ENCODE measurements at regions not wholly inside any gene's neighbourhood (a gene's known extent, or its start where the extent isn't known, plus 50 kb on each side); places are given as distances from the start of the nearest gene placed in this dataset.

DNA sequence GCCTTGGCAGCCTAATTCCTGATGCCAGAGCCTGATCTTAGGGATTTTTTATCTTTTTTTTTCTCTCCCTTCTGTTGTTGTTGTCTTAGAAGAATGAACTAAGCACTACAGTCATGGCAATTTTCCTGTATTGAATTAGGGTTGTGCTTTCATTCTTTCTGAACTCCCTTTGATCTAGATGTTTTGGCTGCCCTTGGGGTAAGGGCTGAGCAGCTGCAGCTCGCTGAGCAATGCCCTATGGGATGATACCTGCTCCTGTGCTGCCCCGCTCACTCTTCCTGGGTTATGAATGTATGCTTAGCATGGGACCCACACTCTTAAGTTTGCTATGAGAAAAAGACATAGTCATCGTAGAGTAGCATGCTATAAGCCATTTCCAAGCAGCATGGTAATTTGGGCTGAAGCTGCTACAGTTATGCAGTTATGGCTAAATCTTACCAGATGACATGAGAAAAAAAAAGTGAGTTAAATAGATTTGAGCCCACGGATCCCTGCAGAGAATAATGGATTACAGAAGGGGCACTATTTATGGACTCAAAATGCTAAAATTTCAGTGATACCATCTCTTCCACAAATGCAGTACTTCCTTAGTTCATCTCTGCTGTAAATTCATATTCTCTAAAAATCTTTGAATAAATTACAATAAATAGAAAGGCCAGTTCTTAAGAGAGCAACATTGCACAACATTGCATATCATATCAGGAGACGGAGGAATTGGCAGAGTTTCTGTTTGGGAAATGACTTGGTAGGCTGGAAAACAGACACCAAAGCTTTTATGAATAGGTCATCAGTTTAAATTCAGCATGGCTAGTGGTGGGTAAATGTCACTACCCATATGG lies 79.2 kb upstream of the PTHLH start:
- TF ChIP-seq, protein P1, sequence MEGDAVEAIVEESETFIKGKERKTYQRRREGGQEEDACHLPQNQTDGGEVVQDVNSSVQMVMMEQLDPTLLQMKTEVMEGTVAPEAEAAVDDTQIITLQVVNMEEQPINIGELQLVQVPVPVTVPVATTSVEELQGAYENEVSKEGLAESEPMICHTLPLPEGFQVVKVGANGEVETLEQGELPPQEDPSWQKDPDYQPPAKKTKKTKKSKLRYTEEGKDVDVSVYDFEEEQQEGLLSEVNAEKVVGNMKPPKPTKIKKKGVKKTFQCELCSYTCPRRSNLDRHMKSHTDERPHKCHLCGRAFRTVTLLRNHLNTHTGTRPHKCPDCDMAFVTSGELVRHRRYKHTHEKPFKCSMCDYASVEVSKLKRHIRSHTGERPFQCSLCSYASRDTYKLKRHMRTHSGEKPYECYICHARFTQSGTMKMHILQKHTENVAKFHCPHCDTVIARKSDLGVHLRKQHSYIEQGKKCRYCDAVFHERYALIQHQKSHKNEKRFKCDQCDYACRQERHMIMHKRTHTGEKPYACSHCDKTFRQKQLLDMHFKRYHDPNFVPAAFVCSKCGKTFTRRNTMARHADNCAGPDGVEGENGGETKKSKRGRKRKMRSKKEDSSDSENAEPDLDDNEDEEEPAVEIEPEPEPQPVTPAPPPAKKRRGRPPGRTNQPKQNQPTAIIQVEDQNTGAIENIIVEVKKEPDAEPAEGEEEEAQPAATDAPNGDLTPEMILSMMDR (IDR thresholded peaks at IDR 0.05; ENCODE audit: poor library complexity, severe bottlenecking) = no peak
- TF ChIP-seq, protein P2, sequence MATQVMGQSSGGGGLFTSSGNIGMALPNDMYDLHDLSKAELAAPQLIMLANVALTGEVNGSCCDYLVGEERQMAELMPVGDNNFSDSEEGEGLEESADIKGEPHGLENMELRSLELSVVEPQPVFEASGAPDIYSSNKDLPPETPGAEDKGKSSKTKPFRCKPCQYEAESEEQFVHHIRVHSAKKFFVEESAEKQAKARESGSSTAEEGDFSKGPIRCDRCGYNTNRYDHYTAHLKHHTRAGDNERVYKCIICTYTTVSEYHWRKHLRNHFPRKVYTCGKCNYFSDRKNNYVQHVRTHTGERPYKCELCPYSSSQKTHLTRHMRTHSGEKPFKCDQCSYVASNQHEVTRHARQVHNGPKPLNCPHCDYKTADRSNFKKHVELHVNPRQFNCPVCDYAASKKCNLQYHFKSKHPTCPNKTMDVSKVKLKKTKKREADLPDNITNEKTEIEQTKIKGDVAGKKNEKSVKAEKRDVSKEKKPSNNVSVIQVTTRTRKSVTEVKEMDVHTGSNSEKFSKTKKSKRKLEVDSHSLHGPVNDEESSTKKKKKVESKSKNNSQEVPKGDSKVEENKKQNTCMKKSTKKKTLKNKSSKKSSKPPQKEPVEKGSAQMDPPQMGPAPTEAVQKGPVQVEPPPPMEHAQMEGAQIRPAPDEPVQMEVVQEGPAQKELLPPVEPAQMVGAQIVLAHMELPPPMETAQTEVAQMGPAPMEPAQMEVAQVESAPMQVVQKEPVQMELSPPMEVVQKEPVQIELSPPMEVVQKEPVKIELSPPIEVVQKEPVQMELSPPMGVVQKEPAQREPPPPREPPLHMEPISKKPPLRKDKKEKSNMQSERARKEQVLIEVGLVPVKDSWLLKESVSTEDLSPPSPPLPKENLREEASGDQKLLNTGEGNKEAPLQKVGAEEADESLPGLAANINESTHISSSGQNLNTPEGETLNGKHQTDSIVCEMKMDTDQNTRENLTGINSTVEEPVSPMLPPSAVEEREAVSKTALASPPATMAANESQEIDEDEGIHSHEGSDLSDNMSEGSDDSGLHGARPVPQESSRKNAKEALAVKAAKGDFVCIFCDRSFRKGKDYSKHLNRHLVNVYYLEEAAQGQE (IDR thresholded peaks at IDR 0.05; ENCODE audit: borderline replicate concordance) = no peak
- no peak for TF ChIP-seq RAD21 (conservative IDR thresholded peaks at IDR 0.05)
- TF ChIP-seq TAF1 (IDR thresholded peaks at IDR 0.05; ENCODE audit: low read depth) = no peak
- no peak for TF ChIP-seq POLR2AphosphoS5 (IDR thresholded peaks at IDR 0.05)
- TF ChIP-seq EZH2 (IDR thresholded peaks at IDR 0.05; ENCODE audit: borderline replicate concordance, insufficient read depth, low read length, poor library complexity, severe bottlenecking) = no peak
- TF ChIP-seq SMC3 (conservative IDR thresholded peaks at IDR 0.05; ENCODE audit: poor library complexity) = no peak
- no peak for TF ChIP-seq EP300 (conservative IDR thresholded peaks at IDR 0.05; ENCODE audit: poor library complexity, severe bottlenecking)

Data from neural cell (in vitro differentiated cells).